Aorta (tissue), 5 donors: ENCODE measurements at regions not wholly inside any gene's neighbourhood (a gene's known extent, or its start where the extent isn't known, plus 50 kb on each side); places are given as distances from the start of the nearest gene placed in this dataset.
"Not testable (repeated sequence)": the region's sequence is repeated elsewhere in the genome, so short reads cannot be mapped to it uniquely, and the experiment has no call there.

Source experiments
- ATAC-seq: fragments of 200-7000 bp; cut with Tn5 transposase; one replicate; pipeline ENCODE4 v1.9.1; 2022; ENCODE audit warnings: moderate library complexity; ENCODE audit not compliant: low FRiP score
- DNase-seq, 2 donors: peaks; one replicate each; pipeline ENCODE4 v3.0.0-alpha.2; 2020
- H3K27ac ChIP-seq, 2 donors: one replicate each; pipeline ENCODE4 v1.5.1; 2013; ENCODE audit warnings: low read length in 2 of 2, mild to moderate bottlenecking in 2 of 2, moderate library complexity in 2 of 2, control low read depth in 1 of 2, inconsistent platforms in 1 of 2, low read depth in 1 of 2
- H3K27me3 ChIP-seq, 2 donors: one replicate each; pipeline ENCODE4 v1.6.1; 2013; ENCODE audit warnings: control low read depth in 1 of 2, low read length in 1 of 2, mild to moderate bottlenecking in 1 of 2, moderate library complexity in 1 of 2; ENCODE audit not compliant: insufficient read depth in 2 of 2, control insufficient read depth in 1 of 2
- H3K36me3 ChIP-seq, 2 donors: one replicate each; pipeline ENCODE4 v1.6.1; 2013; ENCODE audit warnings: control low read depth in 1 of 2, low read length in 1 of 2, mild to moderate bottlenecking in 1 of 2; ENCODE audit not compliant: insufficient read depth in 2 of 2, control insufficient read depth in 1 of 2
- H3K4me1 ChIP-seq, 2 donors: one replicate each; pipeline ENCODE4 v1.6.1; 2013; ENCODE audit warnings: low read length in 2 of 2, control low read depth in 1 of 2, mild to moderate bottlenecking in 1 of 2, moderate library complexity in 1 of 2; ENCODE audit not compliant: insufficient read depth in 2 of 2, control insufficient read depth in 1 of 2
- H3K4me3 ChIP-seq, 2 donors: one replicate each; pipeline ENCODE4 v1.5.1; 2013; ENCODE audit warnings: low read length in 2 of 2, control low read depth in 1 of 2, mild to moderate bottlenecking in 1 of 2
- H3K9me3 ChIP-seq: one replicate; pipeline ENCODE4 v1.6.1; 2013; ENCODE audit warnings: mild to moderate bottlenecking, low read length; ENCODE audit not compliant: control insufficient read depth
- WGBS, 2 donors: extraction: QIAGEN DNeasy Blood & Tissue Kit; methylation state at CpG; one replicate each; pipeline ENCODE4 v1.1.7; 2013; 5-methylcytosine and 5-hydroxymethylcytosine counted together
- intact Hi-C, 2 donors: fragments of 100-400 bp; cut with DNase I; formaldehyde crosslinking; loops; one replicate each; pipeline versions ENCODE4 v1.14.2 to v1.15.0; 2022
- donor health status: healthy with polysubstance abuse.
- donor health status: Bipolar disorder and iron deficiency.
- donor health status: DM: no; HTN: no; CAD: no.
- donor health status: DM: no; HTN: no; CAD: no.
- donor health status: DM: yes; HTN: yes; CAD: no.

GRCh38 chr7:15813448-15813847 is 127.0 kb upstream of the MEOX2 start:
- 98 to 100% methylated on average over 1 of the region's 1 CpG for WGBS, 2 donors
- intact Hi-C loops = no loop called here
- Histone ChIP-seq H3K4me3 (no peak overlapping the region), H3K27me3 (no peaks in the 10 kb centered on the region), H3K4me1 (no peaks in the 10 kb centered on the region), H3K36me3 (no peaks in the 10 kb centered on the region), H3K27ac (no peak overlapping the region), H3K9me3 (peaks cover 1% of the 10 kb centered on the region)
- DNase-seq = no peak
- ATAC-seq = no peak

GRCh38 chr7:15810383-15810782 is 123.9 kb upstream of the MEOX2 start:
- H3K4me3 ChIP-seq, H3K27ac ChIP-seq, H3K36me3 ChIP-seq, H3K4me1 ChIP-seq, ATAC-seq, intact Hi-C loops, H3K9me3 ChIP-seq, DNase-seq, H3K27me3 ChIP-seq: not testable (repeated sequence)
- 88 to 93% methylated on average over 1 of the region's 1 CpG for WGBS, 2 donors

GRCh38 chr7:15809936-15810335 is 123.5 kb upstream of the MEOX2 start:
- intact Hi-C loops, H3K4me3 ChIP-seq, H3K27me3 ChIP-seq, DNase-seq, H3K9me3 ChIP-seq, H3K27ac ChIP-seq, H3K36me3 ChIP-seq, ATAC-seq, H3K4me1 ChIP-seq: not testable (repeated sequence)
- 86 to 96% methylated on average over 1 of the region's 1 CpG for WGBS, 2 donors

- intact Hi-C loops = no loop called here
- no peak overlapping the region for H3K4me3 ChIP-seq
- ATAC-seq = no peak
- H3K27me3 ChIP-seq = no peaks in the 10 kb centered on the region
- no peak overlapping the region for H3K27ac ChIP-seq
- WGBS, 2 donors = 61 to 74% methylated on average over 2 of the region's 2 CpGs
- peaks cover 0 to 3% of the 10 kb centered on the region in 2 donors for H3K4me1 ChIP-seq
- H3K36me3 ChIP-seq = no peaks in the 10 kb centered on the region
- peaks cover 1% of the 10 kb centered on the region for H3K9me3 ChIP-seq
- DNase-seq = no peak
These were observed 119.4 kb upstream of the MEOX2 start for GRCh38 chr7:15805891-15806290.

GRCh38 chr7:15802425-15802824 is 115.9 kb upstream of the MEOX2 start:
- no peaks in the 10 kb centered on the region for H3K36me3 ChIP-seq
- DNase-seq (no peak), ATAC-seq (peak; percentile 19)
- intact Hi-C loops = no loop called here
- H3K27me3 ChIP-seq = no peaks in the 10 kb centered on the region
- H3K4me3 ChIP-seq = no peak overlapping the region
- 92 to 97% methylated on average over 1 of the region's 1 CpG for WGBS, 2 donors
- no peaks in the 10 kb centered on the region for H3K9me3 ChIP-seq
- H3K4me1 ChIP-seq = peaks cover 0 to 3% of the 10 kb centered on the region in 2 donors
- H3K27ac ChIP-seq = no peak overlapping the region

GRCh38 chr7:15801551-15801950 is 115.1 kb upstream of the MEOX2 start:
- Histone ChIP-seq H3K4me1 (peaks cover 0 to 3% of the 10 kb centered on the region in 2 donors), H3K27me3 (no peaks in the 10 kb centered on the region), H3K36me3 (no peaks in the 10 kb centered on the region), H3K4me3 (no peak overlapping the region), H3K9me3 (no peaks in the 10 kb centered on the region), H3K27ac (no peak overlapping the region)
- peak in 1 of 2 donors; percentile 51 for DNase-seq
- WGBS, 2 donors = 29 to 36% methylated on average over 3 of the region's 3 CpGs
- peak; percentile 83 for ATAC-seq
- intact Hi-C loops = no loop called here

- H3K27me3 ChIP-seq = no peaks in the 10 kb centered on the region
- no peaks in the 10 kb centered on the region for H3K36me3 ChIP-seq
- ATAC-seq (no peak), DNase-seq (no peak)
- intact Hi-C loops = no loop called here
- H3K4me3 ChIP-seq = no peak overlapping the region
- H3K9me3 ChIP-seq = no peaks in the 10 kb centered on the region
- no peak overlapping the region for H3K27ac ChIP-seq
- H3K4me1 ChIP-seq = peaks cover 0 to 3% of the 10 kb centered on the region in 2 donors
These were observed 114.6 kb upstream of the MEOX2 start for GRCh38 chr7:15801041-15801440.

- no peaks in the 10 kb centered on the region for H3K36me3 ChIP-seq
- no peak overlapping the region for H3K27ac ChIP-seq
- no peak for DNase-seq
- H3K27me3 ChIP-seq = no peaks in the 10 kb centered on the region
- 3 to 5% methylated on average over 1 of the region's 1 CpG for WGBS, 2 donors
- H3K4me3 ChIP-seq = no peak overlapping the region
- intact Hi-C loops = no loop called here
- H3K4me1 ChIP-seq = peaks cover 0 to 4% of the 10 kb centered on the region in 2 donors
- ATAC-seq = no peak
- H3K9me3 ChIP-seq = no peaks in the 10 kb centered on the region
These were observed 111.6 kb upstream of the MEOX2 start for GRCh38 chr7:15798081-15798480.

GRCh38 chr7:15795393-15795792 is 108.9 kb upstream of the MEOX2 start:
- peaks cover 0 to 1% of the 10 kb centered on the region in 2 donors for H3K4me1 ChIP-seq
- DNase-seq = no peak
- 46 to 51% methylated on average over 2 of the region's 2 CpGs for WGBS, 2 donors
- no peak overlapping the region for H3K27ac ChIP-seq
- H3K9me3 ChIP-seq = no peaks in the 10 kb centered on the region
- intact Hi-C loops = no loop called here
- no peak overlapping the region for H3K4me3 ChIP-seq
- H3K36me3 ChIP-seq = no peaks in the 10 kb centered on the region
- peak; percentile 64 for ATAC-seq
- H3K27me3 ChIP-seq = no peaks in the 10 kb centered on the region
